SK-N-MC (cell line): ENCODE measurements at regions not wholly inside any gene's neighbourhood (a gene's known extent, or its start where the extent isn't known, plus 50 kb on each side); places are given as distances from the start of the nearest gene placed in this dataset.

Experiments used
- EZH2 ChIP-seq: fragments of 200-600 bp; sonication (generic); IDR thresholded peaks from one replicate; pipeline ENCODE4 v1.6.1; 2017; ENCODE audit warnings: antibody characterized with exemption
- FOXP2 ChIP-seq: optimal IDR thresholded peaks from 2 replicates; pipeline ENCODE3; 2011; ENCODE audit warnings: mild to moderate bottlenecking, moderate library complexity; ENCODE audit not compliant: insufficient read depth; ENCODE audit errors: extremely low read length, control extremely low read depth
- POLR2AphosphoS5 ChIP-seq: IDR thresholded peaks from 2 replicates; pipeline ENCODE4 v1.6.1; 2012; ENCODE audit warnings: mild to moderate bottlenecking, low read depth, low read length, borderline replicate concordance

DNA sequence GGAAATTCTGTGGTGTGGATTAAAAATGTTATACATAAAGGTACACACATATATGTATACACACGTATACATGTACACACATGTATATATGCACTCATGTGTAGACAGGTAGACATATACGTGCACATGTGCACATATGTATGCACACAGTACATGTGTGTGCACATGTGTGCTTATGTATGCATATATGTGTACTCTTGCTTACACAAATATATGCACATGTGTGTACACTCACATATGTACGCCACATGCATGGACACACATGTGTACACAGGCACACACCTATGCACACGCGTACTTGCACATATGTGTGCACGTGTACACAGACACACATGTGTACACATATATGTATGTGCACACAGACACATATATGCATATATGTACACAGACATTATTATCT is 142.8 kb upstream of the SALL3 start:
- no peak for TF ChIP-seq EZH2
- TF ChIP-seq POLR2AphosphoS5: no peak
- TF ChIP-seq FOXP2: no peak
